Aorta (tissue), 5 donors: ENCODE measurements at regions not wholly inside any gene's neighbourhood (a gene's known extent, or its start where the extent isn't known, plus 50 kb on each side); places are given as distances from the start of the nearest gene placed in this dataset.

Source experiments
- ATAC-seq: fragments of 200-7000 bp; cut with Tn5 transposase; one replicate; pipeline ENCODE4 v1.9.1; 2022; ENCODE audit warnings: moderate library complexity; ENCODE audit not compliant: low FRiP score
- DNase-seq, 2 donors: peaks; one replicate each; pipeline ENCODE4 v3.0.0-alpha.2; 2020
- H3K27ac ChIP-seq, 2 donors: one replicate each; pipeline ENCODE4 v1.5.1; 2013; ENCODE audit warnings: low read length in 2 of 2, mild to moderate bottlenecking in 2 of 2, moderate library complexity in 2 of 2, control low read depth in 1 of 2, inconsistent platforms in 1 of 2, low read depth in 1 of 2
- H3K27me3 ChIP-seq, 2 donors: one replicate each; pipeline ENCODE4 v1.6.1; 2013; ENCODE audit warnings: control low read depth in 1 of 2, low read length in 1 of 2, mild to moderate bottlenecking in 1 of 2, moderate library complexity in 1 of 2; ENCODE audit not compliant: insufficient read depth in 2 of 2, control insufficient read depth in 1 of 2
- H3K36me3 ChIP-seq, 2 donors: one replicate each; pipeline ENCODE4 v1.6.1; 2013; ENCODE audit warnings: control low read depth in 1 of 2, low read length in 1 of 2, mild to moderate bottlenecking in 1 of 2; ENCODE audit not compliant: insufficient read depth in 2 of 2, control insufficient read depth in 1 of 2
- H3K4me1 ChIP-seq, 2 donors: one replicate each; pipeline ENCODE4 v1.6.1; 2013; ENCODE audit warnings: low read length in 2 of 2, control low read depth in 1 of 2, mild to moderate bottlenecking in 1 of 2, moderate library complexity in 1 of 2; ENCODE audit not compliant: insufficient read depth in 2 of 2, control insufficient read depth in 1 of 2
- H3K4me3 ChIP-seq, 2 donors: one replicate each; pipeline ENCODE4 v1.5.1; 2013; ENCODE audit warnings: low read length in 2 of 2, control low read depth in 1 of 2, mild to moderate bottlenecking in 1 of 2
- H3K9me3 ChIP-seq: one replicate; pipeline ENCODE4 v1.6.1; 2013; ENCODE audit warnings: mild to moderate bottlenecking, low read length; ENCODE audit not compliant: control insufficient read depth
- WGBS, 2 donors: extraction: QIAGEN DNeasy Blood & Tissue Kit; methylation state at CpG; one replicate each; pipeline ENCODE4 v1.1.7; 2013; 5-methylcytosine and 5-hydroxymethylcytosine counted together
- intact Hi-C, 2 donors: fragments of 100-400 bp; cut with DNase I; formaldehyde crosslinking; loops; one replicate each; pipeline versions ENCODE4 v1.14.2 to v1.15.0; 2022
- donor health status: healthy with polysubstance abuse.
- donor health status: Bipolar disorder and iron deficiency.
- donor health status: DM: no; HTN: no; CAD: no.
- donor health status: DM: no; HTN: no; CAD: no.
- donor health status: DM: yes; HTN: yes; CAD: no.

GRCh38 chr3:95354489-95354888, 1291.6 kb downstream of the NSUN3 start:
- ATAC-seq (no peak), DNase-seq (no peak)
- Histone ChIP-seq H3K9me3 (no peaks in the 10 kb centered on the region), H3K4me1 (no peaks in the 10 kb centered on the region), H3K4me3 (no peak overlapping the region), H3K27ac (no peak overlapping the region), H3K27me3 (no peaks in the 10 kb centered on the region), H3K36me3 (no peaks in the 10 kb centered on the region)
- WGBS, 2 donors: 78 to 79% methylated on average over 2 of the region's 2 CpGs
- intact Hi-C loops: no loop called here

GRCh38 chr3:95356764-95357501, 1294.1 kb downstream of the NSUN3 start:
- Histone ChIP-seq H3K4me1 (no peaks in the 10 kb centered on the region), H3K36me3 (no peaks in the 10 kb centered on the region), H3K27me3 (no peaks in the 10 kb centered on the region), H3K27ac (no peak overlapping the region), H3K9me3 (no peaks in the 10 kb centered on the region), H3K4me3 (no peak overlapping the region)
- 89 to 92% methylated on average over 11 of the region's 11 CpGs for WGBS, 2 donors
- ATAC-seq (no peak), DNase-seq (no peak)
- intact Hi-C loops: no loop called here

- H3K27me3 ChIP-seq: no peaks in the 10 kb centered on the region
- no peaks in the 10 kb centered on the region for H3K36me3 ChIP-seq
- intact Hi-C loops: no loop called here
- 76 to 79% methylated on average over 6 of the region's 6 CpGs for WGBS, 2 donors
- H3K4me1 ChIP-seq: no peaks in the 10 kb centered on the region
- DNase-seq (no peak), ATAC-seq (no peak)
- H3K27ac ChIP-seq: no peak overlapping the region
- H3K4me3 ChIP-seq: no peak overlapping the region
- H3K9me3 ChIP-seq: peaks cover 5% of the 10 kb centered on the region
Measured at GRCh38 chr3:95387242-95388021, 1324.6 kb downstream of the NSUN3 start.

- H3K4me1 ChIP-seq: no peaks in the 10 kb centered on the region
- no peak overlapping the region for H3K4me3 ChIP-seq
- intact Hi-C loops: no loop called here
- peaks cover 5% of the 10 kb centered on the region for H3K9me3 ChIP-seq
- no peaks in the 10 kb centered on the region for H3K27me3 ChIP-seq
- no peak overlapping the region for H3K27ac ChIP-seq
- 78 to 86% methylated on average over 3 of the region's 3 CpGs for WGBS, 2 donors
- ATAC-seq: no peak
- no peak for DNase-seq
- H3K36me3 ChIP-seq: no peaks in the 10 kb centered on the region
Measured at GRCh38 chr3:95389725-95390313, 1327.0 kb downstream of the NSUN3 start.

- intact Hi-C loops: no loop called here
- H3K4me3 ChIP-seq: no peak overlapping the region
- ATAC-seq: no peak
- 79 to 83% methylated on average over 2 of the region's 2 CpGs for WGBS, 2 donors
- no peaks in the 10 kb centered on the region for H3K4me1 ChIP-seq
- H3K27ac ChIP-seq: no peak overlapping the region
- H3K9me3 ChIP-seq: no peaks in the 10 kb centered on the region
- no peak for DNase-seq
- no peaks in the 10 kb centered on the region for H3K36me3 ChIP-seq
- no peaks in the 10 kb centered on the region for H3K27me3 ChIP-seq
Measured at GRCh38 chr3:95394286-95394685, 1331.4 kb downstream of the NSUN3 start.

- intact Hi-C loops: no loop called here
- Histone ChIP-seq H3K36me3 (no peaks in the 10 kb centered on the region), H3K27me3 (no peaks in the 10 kb centered on the region), H3K9me3 (no peaks in the 10 kb centered on the region), H3K27ac (no peak overlapping the region), H3K4me1 (no peaks in the 10 kb centered on the region), H3K4me3 (no peak overlapping the region)
- WGBS, 2 donors: 72 to 82% methylated on average over 3 of the region's 3 CpGs
- ATAC-seq (no peak), DNase-seq (no peak)
Measured at GRCh38 chr3:95399585-95399984, 1336.7 kb downstream of the NSUN3 start.

- Histone ChIP-seq H3K36me3 (no peaks in the 10 kb centered on the region), H3K4me3 (no peak overlapping the region), H3K4me1 (no peaks in the 10 kb centered on the region), H3K9me3 (no peaks in the 10 kb centered on the region), H3K27me3 (no peaks in the 10 kb centered on the region), H3K27ac (no peak overlapping the region)
- DNase-seq: no peak
- 86 to 89% methylated on average over 2 of the region's 2 CpGs for WGBS, 2 donors
- ATAC-seq: no peak
- intact Hi-C loops: no loop called here
Measured at GRCh38 chr3:95401693-95402092, 1338.8 kb downstream of the NSUN3 start.

GRCh38 chr3:95407709-95408463, 1345.0 kb downstream of the NSUN3 start:
- no peaks in the 10 kb centered on the region for H3K27me3 ChIP-seq
- H3K4me3 ChIP-seq: no peak overlapping the region
- no peak for ATAC-seq
- no peaks in the 10 kb centered on the region for H3K36me3 ChIP-seq
- WGBS, 2 donors: 66 to 78% methylated on average over 4 of the region's 4 CpGs
- intact Hi-C loops: no loop called here
- H3K27ac ChIP-seq: no peak overlapping the region
- H3K9me3 ChIP-seq: no peaks in the 10 kb centered on the region
- DNase-seq: no peak
- H3K4me1 ChIP-seq: no peaks in the 10 kb centered on the region
